CMK (cell line): ENCODE measurements at regions not wholly inside any gene's neighbourhood (a gene's known extent, or its start where the extent isn't known, plus 50 kb on each side); places are given as distances from the start of the nearest gene placed in this dataset.

Source experiments
- DNase-seq: peaks from one replicate; pipeline ENCODE4 v3.0.0-alpha.2; 2010; ENCODE audit warnings: low read depth

- DNase-seq = no peak
Observed at GRCh38 chr1:80517062-80517461, 1283.7 kb upstream of the ADGRL2 start.

- DNase-seq = no peak
Observed at GRCh38 chr1:80509965-80510522, 1290.7 kb upstream of the ADGRL2 start.

DNA sequence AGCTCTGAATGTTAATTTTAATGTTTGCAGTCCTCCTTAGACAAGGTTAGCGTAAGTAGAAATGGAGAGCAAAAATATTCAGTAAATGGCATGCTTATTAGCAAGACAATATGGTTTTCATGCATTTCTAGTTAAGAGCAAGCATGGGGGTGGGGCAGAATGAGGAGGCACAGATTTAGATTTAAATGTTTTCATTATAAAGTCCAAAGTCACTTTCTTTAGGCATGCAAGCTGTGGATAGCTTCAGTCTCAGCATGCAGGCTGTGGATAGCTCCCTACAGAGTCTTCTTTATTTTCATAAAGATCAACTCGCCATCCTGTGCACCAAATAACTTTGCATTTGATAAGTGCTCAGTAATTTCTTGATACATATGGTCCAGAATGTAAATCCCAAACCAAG lies 1294.5 kb upstream of the ADGRL2 start:
- DNase-seq = no peak

- no peak for DNase-seq
Observed at GRCh38 chr1:80498673-80499072, 1302.1 kb upstream of the ADGRL2 start.

DNA sequence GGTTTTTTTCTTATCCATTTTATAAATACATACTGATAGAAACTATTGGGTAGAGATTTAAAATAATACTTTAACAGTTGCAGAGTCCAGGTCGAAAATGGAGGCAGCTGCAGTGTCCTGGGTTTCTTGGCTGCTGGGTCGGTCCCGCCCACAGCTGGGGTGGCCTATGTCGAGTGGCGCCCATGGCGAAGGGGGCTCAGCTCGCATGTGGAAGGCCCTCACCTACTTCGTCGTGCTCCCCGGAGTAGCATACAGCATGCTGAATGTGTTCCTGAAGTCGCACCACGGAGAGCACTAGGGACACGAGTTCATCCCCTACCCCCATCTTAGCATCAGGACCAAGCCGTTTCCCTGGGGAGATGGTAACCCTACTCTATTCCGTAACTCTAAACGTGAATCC lies 1304.9 kb upstream of the ADGRL2 start:
- no peak for DNase-seq

DNA sequence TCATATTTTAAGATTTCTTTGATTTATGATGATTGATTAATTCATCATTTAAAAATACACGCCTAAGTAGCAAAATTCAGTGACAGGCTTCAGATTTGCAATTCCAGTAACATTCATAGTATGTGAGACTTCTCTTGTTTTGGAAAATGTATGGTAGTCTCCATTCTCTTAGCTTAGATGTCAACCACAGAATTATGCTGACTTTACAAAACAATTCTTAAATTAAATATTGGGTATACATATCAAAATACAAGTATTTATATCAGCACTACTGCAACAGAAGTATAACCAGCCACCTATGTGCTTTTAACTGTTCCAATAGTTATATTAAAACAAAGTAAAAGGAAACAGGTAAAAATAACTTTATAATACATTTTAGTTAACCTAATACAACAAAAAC lies 1328.6 kb upstream of the ADGRL2 start:
- no peak for DNase-seq

DNA sequence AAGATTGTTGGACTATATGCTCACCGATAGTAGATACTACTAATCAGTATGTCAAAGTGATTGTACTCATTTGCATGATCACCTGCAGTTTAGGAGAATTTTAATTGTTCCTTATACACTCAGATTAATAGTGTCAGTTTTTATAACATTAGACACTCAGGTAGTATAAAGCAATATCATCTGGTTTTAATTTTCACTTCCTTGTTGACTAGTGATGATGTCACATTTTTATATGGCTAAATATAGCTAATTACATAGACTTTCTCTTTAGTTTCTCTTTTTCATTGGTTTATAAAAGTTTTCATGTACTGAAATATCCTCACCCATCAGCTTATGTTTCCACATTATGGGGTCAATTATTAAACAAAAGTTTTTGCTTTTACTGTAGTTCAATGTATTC lies 1332.4 kb upstream of the ADGRL2 start:
- DNase-seq = no peak

DNA sequence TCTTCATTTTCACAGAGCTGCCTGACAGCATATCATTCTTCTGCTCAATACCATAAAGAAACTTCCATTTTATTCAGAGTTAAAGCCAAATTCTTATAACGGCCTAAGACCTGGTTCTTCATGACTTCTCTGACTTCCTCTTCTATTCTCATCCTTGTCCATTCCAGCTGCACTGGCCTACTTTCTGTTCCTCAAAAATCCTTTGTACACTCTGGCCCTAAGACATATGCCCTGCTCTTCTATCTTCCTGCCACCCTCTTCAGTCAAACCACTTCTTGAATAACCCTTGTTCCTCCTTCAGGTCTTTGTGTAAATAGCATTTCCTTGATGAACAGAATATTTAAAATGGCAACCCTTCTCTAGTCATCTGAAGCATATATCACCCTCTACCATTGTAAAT lies 1338.7 kb upstream of the ADGRL2 start:
- DNase-seq = no peak

DNA sequence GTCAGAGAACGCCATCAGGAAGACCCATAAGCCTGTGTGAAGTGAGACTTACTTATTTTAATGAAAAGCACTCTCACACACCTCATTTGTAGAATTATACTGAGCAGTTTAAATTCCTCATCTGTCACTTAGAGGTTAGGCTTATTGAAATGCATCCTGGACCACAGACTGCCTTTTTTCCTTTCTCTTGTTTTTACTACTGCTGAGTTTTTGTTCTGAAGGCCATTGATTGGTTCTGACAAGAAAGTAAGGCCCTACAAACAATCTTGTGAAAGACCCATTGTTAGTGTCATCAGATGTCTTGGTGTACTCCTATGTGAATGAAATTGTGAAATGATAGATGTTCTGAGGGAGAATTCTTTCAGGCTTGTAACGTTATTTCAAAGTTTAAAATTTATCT lies 1343.3 kb upstream of the ADGRL2 start:
- DNase-seq = no peak

DNA sequence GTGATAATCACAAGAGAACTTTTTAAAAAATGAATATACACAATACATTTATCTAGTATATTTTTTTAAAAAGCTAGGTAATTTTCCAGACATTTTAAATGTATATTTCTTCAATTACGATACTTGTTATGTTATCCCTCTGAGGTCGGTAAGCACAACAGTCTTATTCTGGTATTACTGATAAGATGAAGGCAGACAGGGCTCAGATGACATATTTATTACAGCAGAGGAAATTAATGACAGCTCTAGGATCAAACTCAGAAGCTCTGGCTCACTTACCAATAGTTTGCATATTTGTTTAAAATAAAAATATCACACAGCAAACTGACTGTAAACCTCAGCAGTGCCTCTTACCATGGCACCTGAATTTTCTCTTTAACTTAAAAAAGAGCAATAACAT lies 1347.0 kb upstream of the ADGRL2 start:
- no peak for DNase-seq

GRCh38 chr1:80450711-80451110 lies 1350.0 kb upstream of the ADGRL2 start:
- no peak for DNase-seq

DNA sequence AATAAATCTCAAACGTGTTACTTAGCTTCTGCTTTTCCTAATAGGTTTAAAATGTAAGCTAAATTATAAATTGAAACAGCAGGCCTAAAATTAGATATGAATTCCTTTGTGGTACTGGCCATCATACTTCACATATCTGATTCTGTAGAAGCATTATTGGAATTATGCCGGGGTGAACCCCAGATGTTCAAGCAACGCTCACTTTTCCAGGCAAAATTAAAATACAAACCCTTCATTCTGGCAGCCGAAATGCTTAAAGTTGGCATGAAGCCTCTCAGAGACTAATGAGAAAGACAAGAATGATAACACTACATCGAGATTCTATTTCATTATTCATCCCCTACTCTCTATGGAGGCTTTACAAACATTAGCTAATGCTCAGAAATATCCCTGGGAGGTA lies 1352.7 kb upstream of the ADGRL2 start:
- DNase-seq = no peak

GRCh38 chr1:80447526-80447925 lies 1353.2 kb upstream of the ADGRL2 start:
- no peak for DNase-seq

DNA sequence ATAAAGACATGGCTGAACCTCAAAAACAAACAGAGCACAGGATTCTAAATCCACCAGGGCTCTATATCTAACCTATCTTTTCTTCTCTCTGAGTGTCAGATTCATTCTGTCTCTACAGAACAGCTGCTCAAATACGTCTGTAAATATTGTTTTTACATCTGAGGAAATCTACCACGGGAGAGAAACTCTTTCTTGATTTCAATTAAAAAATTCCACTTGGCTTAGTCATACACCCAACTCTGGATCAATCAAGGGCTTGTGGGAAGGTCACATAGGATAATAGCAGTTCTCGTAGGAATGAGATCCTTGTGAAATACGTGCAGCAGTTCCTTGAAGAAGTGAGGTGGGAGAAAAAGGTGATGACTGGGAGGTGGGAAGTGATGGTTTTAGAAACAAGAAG lies 1355.7 kb upstream of the ADGRL2 start:
- DNase-seq = no peak

GRCh38 chr1:80444171-80444570 lies 1356.6 kb upstream of the ADGRL2 start:
- DNase-seq = no peak

DNA sequence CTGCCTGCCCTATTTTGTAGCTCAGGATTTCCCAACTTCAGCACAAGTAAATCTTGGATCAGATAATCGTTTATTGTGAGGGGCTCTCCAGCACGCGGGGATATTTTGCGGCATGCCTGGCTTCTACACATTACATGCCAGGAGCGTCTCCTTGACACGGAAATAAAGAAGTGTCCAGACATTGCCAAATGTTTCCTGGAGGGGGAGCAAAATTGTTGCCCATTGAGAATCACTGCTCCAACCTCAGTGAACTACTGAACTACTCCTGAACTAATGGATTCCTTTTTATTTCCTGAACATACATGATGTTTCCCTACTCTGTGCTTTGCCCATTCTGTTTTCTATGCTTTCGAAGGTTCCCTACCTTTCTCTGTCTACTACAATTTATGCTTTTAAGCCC lies 1359.1 kb upstream of the ADGRL2 start:
- DNase-seq = no peak

DNA sequence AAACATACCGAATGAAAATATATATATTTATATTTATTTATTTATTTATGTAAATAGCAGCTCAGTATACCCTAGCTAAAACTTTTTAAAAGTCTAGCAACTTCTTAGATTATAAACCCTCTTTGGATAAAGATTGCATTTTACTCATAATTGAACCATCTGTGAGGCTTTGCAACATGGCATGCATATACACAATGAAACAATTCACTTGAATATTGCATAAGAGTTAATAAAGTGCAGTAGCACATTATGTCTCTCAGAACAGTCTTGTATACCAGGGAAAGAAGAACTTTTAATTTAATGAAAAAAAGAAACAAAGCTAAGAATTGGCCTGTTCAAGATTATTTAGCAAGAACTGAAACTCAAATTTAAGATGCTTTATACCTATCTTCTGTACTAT lies 1363.9 kb upstream of the ADGRL2 start:
- DNase-seq = no peak

DNA sequence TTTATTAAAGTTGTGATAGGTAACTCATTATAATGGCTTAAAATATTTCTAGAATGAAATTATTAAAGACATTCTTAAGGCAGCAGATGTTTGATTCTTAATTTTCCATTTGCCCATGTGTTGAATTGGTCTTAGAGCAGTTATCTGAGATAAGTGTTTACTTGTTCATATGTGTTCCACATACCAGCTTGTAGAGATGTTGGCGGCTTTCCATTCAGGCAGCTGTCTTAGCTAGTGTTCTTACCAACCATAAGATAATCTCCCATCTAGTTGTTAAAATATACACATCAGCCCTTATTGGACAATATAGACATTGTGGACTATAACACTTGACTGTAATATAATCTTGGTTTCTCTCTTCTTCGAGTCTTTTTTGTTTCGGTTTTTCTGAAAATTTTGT lies 1372.9 kb upstream of the ADGRL2 start:
- no peak for DNase-seq

DNA sequence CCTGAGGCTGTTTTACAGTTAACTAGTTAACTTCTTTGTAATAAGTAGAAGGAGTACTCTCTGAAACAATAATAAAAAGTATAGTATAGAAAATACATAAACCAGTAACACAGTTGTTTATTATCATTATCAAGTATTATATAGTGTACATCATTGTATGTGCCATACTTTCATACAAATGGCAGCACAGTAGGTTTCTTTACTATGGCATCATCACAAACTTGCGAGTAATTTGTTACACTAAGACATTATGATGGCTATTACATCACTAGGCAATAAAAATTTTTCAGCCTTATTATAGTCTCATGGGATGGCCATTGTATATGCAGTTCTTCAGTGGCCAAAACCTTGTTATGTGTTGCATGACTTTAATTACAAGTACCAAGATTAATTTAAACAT lies 1376.5 kb upstream of the ADGRL2 start:
- DNase-seq = no peak

- no peak for DNase-seq
Observed at GRCh38 chr1:80418134-80418533, 1382.6 kb upstream of the ADGRL2 start.

GRCh38 chr1:80417671-80418070 lies 1383.1 kb upstream of the ADGRL2 start:
- no peak for DNase-seq

- no peak for DNase-seq
Observed at GRCh38 chr1:80413969-80414368, 1386.8 kb upstream of the ADGRL2 start.

- DNase-seq = no peak
Observed at GRCh38 chr1:80410233-80410632, 1390.5 kb upstream of the ADGRL2 start.

- no peak for DNase-seq
Observed at GRCh38 chr1:80403471-80403893, 1397.0 kb upstream of the ADGRL4 start.

DNA sequence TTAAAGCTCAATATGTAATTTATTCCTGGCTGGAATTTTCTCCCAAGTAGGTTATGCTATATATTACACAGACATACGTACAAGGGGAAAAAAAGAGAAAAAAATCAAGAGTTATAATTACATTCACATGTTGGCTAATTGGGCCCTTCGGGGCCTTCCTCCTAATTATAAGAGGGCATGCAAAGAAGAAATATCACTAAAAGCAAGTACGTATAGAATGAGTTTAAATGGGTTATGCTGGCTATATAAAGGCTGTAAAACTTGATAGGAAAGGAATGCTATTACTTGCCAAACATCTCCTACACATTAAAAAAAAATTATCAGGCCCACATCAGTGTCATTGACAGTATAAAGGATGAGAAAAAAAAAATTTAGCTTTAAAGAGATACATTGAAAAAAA lies 1396.1 kb upstream of the ADGRL4 start:
- no peak for DNase-seq
